Fibroblast of the aortic adventitia (primary cell): ENCODE measurements at regions not wholly inside any gene's neighbourhood (a gene's known extent, or its start where the extent isn't known, plus 50 kb on each side); places are given as distances from the start of the nearest gene placed in this dataset.

Experiments used
- DNase-seq: peaks from one replicate; pipeline ENCODE4 v3.0.0-alpha.2; 2010; ENCODE audit warnings: low read depth
- H3K4me3 ChIP-seq: 2 replicates; pipeline ENCODE4 v1.5.1; 2011; ENCODE audit warnings: low read depth, mild to moderate bottlenecking, control low read depth, low read length, moderate library complexity
- TF ChIP-seq, protein P1 (sequence below): IDR thresholded peaks from 2 replicates; pipeline ENCODE4 v1.5.1; 2011; ENCODE audit warnings: mild to moderate bottlenecking, low read length, control low read depth, inconsistent platforms; ENCODE audit not compliant: insufficient read depth

DNA sequence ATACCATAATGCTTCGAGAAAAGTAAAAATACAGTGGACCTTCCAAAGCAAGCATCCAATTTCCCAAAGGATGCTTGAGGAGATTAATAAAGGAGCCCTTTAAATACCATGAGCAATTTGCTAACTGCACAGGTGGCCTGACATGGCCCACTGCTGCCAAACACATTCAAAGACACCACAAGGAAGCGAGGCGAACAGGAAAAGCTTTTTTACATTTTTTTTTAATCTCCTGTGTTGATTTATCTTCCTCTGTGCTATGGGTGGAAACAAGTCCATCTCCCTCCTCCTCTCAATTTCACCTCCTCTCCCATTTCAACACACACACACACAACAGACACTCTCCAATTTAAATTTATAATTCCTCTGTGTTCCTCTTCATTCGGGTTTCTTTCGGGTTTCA, 243.4 kb downstream of the IGSF11 start:
- H3K4me3 ChIP-seq = no peak overlapping the region
- no peak for DNase-seq
- TF ChIP-seq, protein P1, sequence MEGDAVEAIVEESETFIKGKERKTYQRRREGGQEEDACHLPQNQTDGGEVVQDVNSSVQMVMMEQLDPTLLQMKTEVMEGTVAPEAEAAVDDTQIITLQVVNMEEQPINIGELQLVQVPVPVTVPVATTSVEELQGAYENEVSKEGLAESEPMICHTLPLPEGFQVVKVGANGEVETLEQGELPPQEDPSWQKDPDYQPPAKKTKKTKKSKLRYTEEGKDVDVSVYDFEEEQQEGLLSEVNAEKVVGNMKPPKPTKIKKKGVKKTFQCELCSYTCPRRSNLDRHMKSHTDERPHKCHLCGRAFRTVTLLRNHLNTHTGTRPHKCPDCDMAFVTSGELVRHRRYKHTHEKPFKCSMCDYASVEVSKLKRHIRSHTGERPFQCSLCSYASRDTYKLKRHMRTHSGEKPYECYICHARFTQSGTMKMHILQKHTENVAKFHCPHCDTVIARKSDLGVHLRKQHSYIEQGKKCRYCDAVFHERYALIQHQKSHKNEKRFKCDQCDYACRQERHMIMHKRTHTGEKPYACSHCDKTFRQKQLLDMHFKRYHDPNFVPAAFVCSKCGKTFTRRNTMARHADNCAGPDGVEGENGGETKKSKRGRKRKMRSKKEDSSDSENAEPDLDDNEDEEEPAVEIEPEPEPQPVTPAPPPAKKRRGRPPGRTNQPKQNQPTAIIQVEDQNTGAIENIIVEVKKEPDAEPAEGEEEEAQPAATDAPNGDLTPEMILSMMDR = no peak

DNA sequence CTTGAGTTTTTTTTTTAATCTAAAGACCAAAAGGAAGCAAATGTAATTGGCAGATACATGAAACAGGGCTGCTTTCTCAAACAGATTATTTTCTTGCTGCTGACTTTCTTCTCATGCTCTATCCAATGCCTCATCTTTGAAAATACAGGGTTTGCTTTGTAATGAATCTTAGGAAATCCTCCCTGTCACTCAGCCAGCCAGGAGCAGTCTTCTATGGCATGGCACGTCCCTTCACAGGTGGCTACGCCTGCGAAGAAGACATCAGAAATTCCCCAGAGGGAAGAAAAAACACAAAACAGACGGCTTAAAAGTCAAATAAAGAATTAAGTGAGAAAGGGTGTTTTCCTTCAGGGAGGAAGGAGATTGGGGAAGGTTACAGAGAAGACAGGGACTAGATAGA, 242.5 kb downstream of the IGSF11 start:
- no peak overlapping the region for H3K4me3 ChIP-seq
- TF ChIP-seq, protein P1 = no peak

DNA sequence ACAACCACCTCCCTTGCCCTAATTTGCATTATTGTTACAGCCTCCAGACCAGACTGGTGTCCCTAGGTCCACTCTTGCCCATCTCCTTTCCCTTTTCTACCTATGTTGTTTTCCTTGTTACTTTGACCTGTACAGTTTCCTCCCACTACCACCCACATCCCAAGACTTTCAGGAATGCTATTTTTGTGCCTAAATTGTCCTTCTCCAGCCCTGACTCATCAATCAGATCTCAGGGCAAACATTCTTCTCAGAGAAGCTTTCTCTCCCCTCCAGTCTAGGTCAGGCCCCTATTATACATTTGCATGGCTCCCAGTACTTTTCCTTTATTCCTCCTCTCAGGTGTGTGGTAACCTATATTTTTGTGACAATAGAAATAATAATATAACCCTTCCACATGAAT, 241.5 kb downstream of the IGSF11 start:
- TF ChIP-seq, protein P1 = no peak
- H3K4me3 ChIP-seq = no peak overlapping the region
- DNase-seq = no peak

More for the DNA sequence above, 242.5 kb downstream of the IGSF11 start:
- DNase-seq = no peak

DNA sequence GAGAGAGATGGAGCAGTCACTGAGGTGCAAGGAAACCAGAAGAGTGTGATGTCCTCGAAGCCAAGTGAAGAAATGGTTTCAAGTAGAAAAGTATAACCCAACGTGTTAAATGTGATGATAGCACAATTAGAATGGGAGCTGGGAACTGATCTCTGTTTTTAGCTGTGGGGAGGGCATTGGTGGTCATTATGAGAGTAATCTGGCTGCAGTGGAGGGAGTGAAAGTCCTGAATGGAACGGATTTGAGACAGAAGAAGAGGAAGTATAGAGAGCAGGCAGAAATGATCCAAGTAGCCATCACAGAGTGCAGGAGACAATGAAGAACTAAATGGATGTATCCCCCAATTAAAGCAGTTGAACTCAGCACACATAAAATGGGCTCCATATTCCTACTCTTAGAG, 235.3 kb downstream of the IGSF11 start:
- H3K4me3 ChIP-seq = no peak overlapping the region
- TF ChIP-seq, protein P1 = no peak
- DNase-seq = no peak

DNA sequence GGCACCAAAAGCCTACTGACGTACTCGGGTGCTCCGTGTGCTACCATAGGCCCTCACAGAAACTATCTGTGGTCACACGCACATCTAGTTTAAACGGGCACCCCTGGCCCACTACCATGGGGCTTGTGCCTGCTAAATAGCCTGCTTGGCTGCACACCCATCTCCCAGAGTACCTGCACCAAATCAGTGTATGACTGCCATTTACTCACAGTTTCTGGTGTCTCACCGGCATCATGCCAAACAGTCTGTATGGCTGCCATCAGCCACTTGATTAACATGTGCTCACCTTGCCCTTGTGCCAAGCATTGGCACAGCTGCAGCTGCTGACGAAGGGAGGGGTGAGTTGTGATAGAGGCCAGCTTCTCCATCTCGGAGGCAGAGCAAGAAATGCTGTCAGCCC, 232.7 kb downstream of the IGSF11 start:
- TF ChIP-seq, protein P1 = no peak

DNA sequence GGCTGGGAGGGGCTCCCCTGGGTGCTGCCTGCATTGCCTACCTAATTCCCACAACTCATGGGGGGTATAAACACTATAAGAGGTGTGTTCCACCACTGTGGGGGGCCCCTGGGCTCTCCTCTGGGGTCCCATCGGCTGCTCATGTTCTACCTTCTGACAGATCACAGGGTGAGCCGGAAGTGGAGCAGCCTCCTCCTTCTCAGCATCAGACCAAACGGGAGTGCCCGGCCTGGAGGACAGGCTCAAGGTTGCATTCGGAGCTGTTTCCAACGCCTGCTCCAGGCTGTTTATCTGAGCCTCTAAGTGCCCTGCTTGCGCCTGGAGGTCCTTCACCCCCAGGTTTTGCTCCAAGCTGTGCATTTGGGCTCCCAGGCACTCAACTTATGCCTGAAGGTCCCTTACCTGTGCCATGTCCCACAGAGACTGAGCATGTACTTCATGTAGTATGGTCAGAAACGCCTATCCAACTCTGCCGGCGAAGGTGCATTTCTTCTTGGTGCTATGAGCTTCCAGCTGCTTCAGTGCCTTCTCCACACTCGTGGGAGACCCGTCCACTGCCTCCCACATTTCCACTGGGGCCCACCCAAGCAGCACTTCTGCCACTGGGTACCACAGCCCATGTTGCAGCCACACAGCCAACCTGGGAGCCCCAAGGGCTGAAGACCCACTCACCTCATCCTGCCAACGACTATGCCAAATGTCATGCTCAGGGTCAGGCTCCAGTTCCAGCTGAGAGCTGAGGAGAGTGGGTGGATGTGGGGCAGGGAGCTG, 232.1 kb downstream of the IGSF11 start:
- DNase-seq = no peak
- TF ChIP-seq, protein P1 = no peak
- no peak overlapping the region for H3K4me3 ChIP-seq

More for the DNA sequence above, 232.7 kb downstream of the IGSF11 start:
- no peak for DNase-seq
- H3K4me3 ChIP-seq = no peak overlapping the region

DNA sequence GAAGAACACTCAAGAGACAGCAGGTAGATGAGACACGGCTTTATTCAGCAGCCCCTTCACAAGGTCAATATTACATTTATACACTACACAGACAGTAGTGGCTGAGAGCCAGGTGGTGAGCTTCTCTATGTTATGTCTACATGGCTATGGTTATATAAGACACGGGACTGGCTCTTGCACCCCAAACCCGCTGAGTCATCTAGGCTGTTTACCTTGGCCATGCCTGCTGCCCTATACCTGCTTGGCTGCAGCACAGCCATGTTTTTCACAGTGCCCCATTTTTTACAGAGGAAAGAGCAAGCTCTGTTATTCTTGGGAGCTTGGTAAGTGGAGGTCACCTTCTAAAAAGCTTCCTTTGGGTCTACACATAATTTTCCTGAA, 231.6 kb downstream of the IGSF11 start:
- TF ChIP-seq, protein P1 = no peak
- DNase-seq = no peak
- no peak overlapping the region for H3K4me3 ChIP-seq
